ENCODE measurements at regions not wholly inside any gene's neighbourhood (a gene's known extent, or its start where the extent isn't known, plus 50 kb on each side); places are given as distances from the start of the nearest gene placed in this dataset.

DNA sequence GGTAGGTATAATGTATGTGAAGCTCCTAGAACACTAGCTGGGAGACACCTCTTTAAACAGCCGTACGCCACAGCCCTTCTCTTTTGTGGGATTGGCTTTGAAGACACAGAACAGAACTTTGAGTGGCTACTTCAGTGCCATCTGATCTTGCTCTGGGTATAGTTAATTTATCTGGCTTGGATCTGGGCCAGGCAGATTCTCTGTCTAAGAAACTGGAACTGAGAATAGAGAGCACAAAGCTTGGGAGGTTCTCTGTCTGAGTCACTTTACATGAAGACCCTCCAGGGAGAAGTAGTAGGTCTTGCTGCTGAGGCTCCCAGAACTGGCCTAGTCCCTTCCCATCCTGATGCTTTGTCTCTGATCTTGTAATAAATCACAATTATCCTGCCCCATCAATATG, 721.0 kb upstream of the KIF2B start:
- H4K20me1 ChIP-seq (ENCODE audit: control insufficient read depth, extremely low read depth, insufficient read depth, low read length) = no peaks in the 10 kb centered on the region
- DNase-seq (ENCODE audit: low read depth, low spot score) (no peak), FAIRE-seq (no peak)
- TF ChIP-seq, protein P1, sequence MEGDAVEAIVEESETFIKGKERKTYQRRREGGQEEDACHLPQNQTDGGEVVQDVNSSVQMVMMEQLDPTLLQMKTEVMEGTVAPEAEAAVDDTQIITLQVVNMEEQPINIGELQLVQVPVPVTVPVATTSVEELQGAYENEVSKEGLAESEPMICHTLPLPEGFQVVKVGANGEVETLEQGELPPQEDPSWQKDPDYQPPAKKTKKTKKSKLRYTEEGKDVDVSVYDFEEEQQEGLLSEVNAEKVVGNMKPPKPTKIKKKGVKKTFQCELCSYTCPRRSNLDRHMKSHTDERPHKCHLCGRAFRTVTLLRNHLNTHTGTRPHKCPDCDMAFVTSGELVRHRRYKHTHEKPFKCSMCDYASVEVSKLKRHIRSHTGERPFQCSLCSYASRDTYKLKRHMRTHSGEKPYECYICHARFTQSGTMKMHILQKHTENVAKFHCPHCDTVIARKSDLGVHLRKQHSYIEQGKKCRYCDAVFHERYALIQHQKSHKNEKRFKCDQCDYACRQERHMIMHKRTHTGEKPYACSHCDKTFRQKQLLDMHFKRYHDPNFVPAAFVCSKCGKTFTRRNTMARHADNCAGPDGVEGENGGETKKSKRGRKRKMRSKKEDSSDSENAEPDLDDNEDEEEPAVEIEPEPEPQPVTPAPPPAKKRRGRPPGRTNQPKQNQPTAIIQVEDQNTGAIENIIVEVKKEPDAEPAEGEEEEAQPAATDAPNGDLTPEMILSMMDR (optimal IDR thresholded peaks at IDR 0.05 in 1 of 3, IDR thresholded peaks at IDR 0.05 in 1 of 3, conservative IDR thresholded peaks at IDR 0.05 in 1 of 3; ENCODE audit: extremely low read depth in 1 of 3, insufficient read depth in 2 of 3, low read length in 3 of 3) = no peak
- no peak for TF ChIP-seq EZH2 (IDR thresholded peaks at IDR 0.05; ENCODE audit: low read length)
- no peaks in the 10 kb centered on the region for H3K9me3 ChIP-seq (ENCODE audit: control insufficient read depth, low read depth, low read length)
- H3K4me1 ChIP-seq (ENCODE audit: control insufficient read depth, extremely low read depth, insufficient read depth, low read length) = no peaks in the 10 kb centered on the region
- dilution Hi-C loops (cut with MboI; ENCODE audit: extremely low pct_ligation_motif_present, low sequenced_read_pairs) = no loop called here
- H3K36me3 ChIP-seq (ENCODE audit: control insufficient read depth in 2 of 2, extremely low read depth in 1 of 2, insufficient read depth in 2 of 2, low read length in 2 of 2) = no peaks in the 10 kb centered on the region
- no peak overlapping the region for H3K4me2 ChIP-seq (ENCODE audit: control insufficient read depth, extremely low read depth, insufficient read depth, low read depth, low read length)
- no peaks in the 10 kb centered on the region for H3K9me1 ChIP-seq (ENCODE audit: control insufficient read depth, extremely low read depth, insufficient read depth, low read length)
- H3K79me2 ChIP-seq (ENCODE audit: control insufficient read depth, insufficient read depth, low read length) = no peaks in the 10 kb centered on the region
- no peak overlapping the region for H3K27ac ChIP-seq (ENCODE audit: control insufficient read depth, insufficient read depth, low read length)
- no peak overlapping the region for H3K9ac ChIP-seq (ENCODE audit: control insufficient read depth, extremely low read depth, insufficient read depth, low read length)
- H3K4me3 ChIP-seq (ENCODE audit: control insufficient read depth in 2 of 3, extremely low read depth in 1 of 3, insufficient read depth in 2 of 3, low read depth in 1 of 3, low read length in 3 of 3) = no peak overlapping the region
- H2AFZ ChIP-seq (ENCODE audit: control insufficient read depth, low read length) = no peak overlapping the region
- no peaks in the 10 kb centered on the region for H3K27me3 ChIP-seq (ENCODE audit: control insufficient read depth, extremely low read depth, insufficient read depth, low read length)

DNA sequence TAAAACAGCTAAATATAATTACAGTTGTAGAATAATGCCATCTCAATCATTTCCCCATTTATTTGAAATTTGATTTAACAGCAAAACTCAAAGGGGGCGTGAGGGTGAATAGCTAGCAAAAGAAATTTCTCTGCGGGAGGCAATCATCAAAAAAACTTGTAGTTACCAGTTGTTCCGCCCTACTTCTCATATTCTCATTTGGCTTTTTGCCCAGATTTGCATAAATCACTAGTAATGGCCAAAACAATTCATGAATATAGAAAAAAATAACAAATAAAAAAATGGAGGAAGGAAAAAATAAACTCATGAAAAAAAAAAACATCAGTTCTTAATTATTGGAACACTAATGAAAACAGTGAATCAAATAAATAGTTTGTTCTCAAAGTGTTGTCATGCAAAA, 722.6 kb upstream of the KIF2B start:
- Histone ChIP-seq H3K27me3 (ENCODE audit: control insufficient read depth, extremely low read depth, insufficient read depth, low read length) (no peaks in the 10 kb centered on the region), H3K27ac (ENCODE audit: control insufficient read depth, insufficient read depth, low read length) (no peak overlapping the region), H3K36me3 (ENCODE audit: control insufficient read depth in 2 of 2, extremely low read depth in 1 of 2, insufficient read depth in 2 of 2, low read length in 2 of 2) (no peaks in the 10 kb centered on the region), H3K9me3 (ENCODE audit: control insufficient read depth, low read depth, low read length) (no peaks in the 10 kb centered on the region), H3K4me2 (ENCODE audit: control insufficient read depth, extremely low read depth, insufficient read depth, low read depth, low read length) (no peak overlapping the region), H3K9ac (ENCODE audit: control insufficient read depth, extremely low read depth, insufficient read depth, low read length) (no peak overlapping the region), H3K4me3 (ENCODE audit: control insufficient read depth in 2 of 3, extremely low read depth in 1 of 3, insufficient read depth in 2 of 3, low read depth in 1 of 3, low read length in 3 of 3) (no peak overlapping the region), H3K4me1 (ENCODE audit: control insufficient read depth, extremely low read depth, insufficient read depth, low read length) (no peaks in the 10 kb centered on the region), H2AFZ (ENCODE audit: control insufficient read depth, low read length) (no peak overlapping the region), H4K20me1 (ENCODE audit: control insufficient read depth, extremely low read depth, insufficient read depth, low read length) (no peaks in the 10 kb centered on the region), H3K79me2 (ENCODE audit: control insufficient read depth, insufficient read depth, low read length) (no peaks in the 10 kb centered on the region), H3K9me1 (ENCODE audit: control insufficient read depth, extremely low read depth, insufficient read depth, low read length) (no peaks in the 10 kb centered on the region)
- DNase-seq (ENCODE audit: low read depth, low spot score) = no peak
- FAIRE-seq = no peak
- TF ChIP-seq, protein P1 (optimal IDR thresholded peaks at IDR 0.05 in 1 of 3, IDR thresholded peaks at IDR 0.05 in 1 of 3, conservative IDR thresholded peaks at IDR 0.05 in 1 of 3; ENCODE audit: extremely low read depth in 1 of 3, insufficient read depth in 2 of 3, low read length in 3 of 3) = no peak
- no peak for TF ChIP-seq EZH2 (IDR thresholded peaks at IDR 0.05; ENCODE audit: low read length)
- dilution Hi-C loops (cut with MboI; ENCODE audit: extremely low pct_ligation_motif_present, low sequenced_read_pairs) = no loop called here
